ENCODE measurements at regions not wholly inside any gene's neighbourhood (a gene's known extent, or its start where the extent isn't known, plus 50 kb on each side); places are given as distances from the start of the nearest gene placed in this dataset.

- TF ChIP-seq CTCF (tag by site-specific recombination; IDR thresholded peaks at IDR 0.05) (no peak), ZNF23 (tag by site-specific recombination; IDR thresholded peaks at IDR 0.05; ENCODE audit: borderline replicate concordance) (no peak), ZNF140 (tag by site-specific recombination; IDR thresholded peaks at IDR 0.05) (no peak), ZNF335 (tag by site-specific recombination; conservative IDR thresholded peaks at IDR 0.05) (no peak), ZNF121 (tag by site-specific recombination; IDR thresholded peaks at IDR 0.05) (no peak)
Measured at GRCh38 chr4:137360761-137361160, 171.5 kb downstream of the PCDH18 start.
